ENCODE measurements at regions not wholly inside any gene's neighbourhood (a gene's known extent, or its start where the extent isn't known, plus 50 kb on each side); places are given as distances from the start of the nearest gene placed in this dataset.

DNA sequence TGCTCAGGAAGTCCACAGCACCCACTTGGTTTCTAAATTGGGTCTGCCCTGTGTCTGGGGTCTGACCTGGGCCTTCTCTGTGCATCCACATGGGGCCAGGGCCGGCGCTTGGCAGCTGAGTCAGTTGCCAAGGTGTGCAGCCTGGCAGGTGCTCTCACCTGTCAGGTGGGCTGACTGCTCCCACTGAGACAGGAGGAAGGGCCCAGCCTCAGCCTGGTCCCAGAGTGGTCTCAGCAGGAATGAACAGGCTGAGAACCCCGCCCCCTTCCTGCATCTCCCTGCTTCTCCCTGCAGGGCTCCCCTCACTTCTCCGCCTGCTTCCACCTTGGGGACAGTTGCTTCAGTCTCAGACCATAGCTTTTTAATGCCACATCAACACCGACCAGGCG is 60.5 kb downstream of the BARX1 start:
- TF ChIP-seq, protein P1, sequence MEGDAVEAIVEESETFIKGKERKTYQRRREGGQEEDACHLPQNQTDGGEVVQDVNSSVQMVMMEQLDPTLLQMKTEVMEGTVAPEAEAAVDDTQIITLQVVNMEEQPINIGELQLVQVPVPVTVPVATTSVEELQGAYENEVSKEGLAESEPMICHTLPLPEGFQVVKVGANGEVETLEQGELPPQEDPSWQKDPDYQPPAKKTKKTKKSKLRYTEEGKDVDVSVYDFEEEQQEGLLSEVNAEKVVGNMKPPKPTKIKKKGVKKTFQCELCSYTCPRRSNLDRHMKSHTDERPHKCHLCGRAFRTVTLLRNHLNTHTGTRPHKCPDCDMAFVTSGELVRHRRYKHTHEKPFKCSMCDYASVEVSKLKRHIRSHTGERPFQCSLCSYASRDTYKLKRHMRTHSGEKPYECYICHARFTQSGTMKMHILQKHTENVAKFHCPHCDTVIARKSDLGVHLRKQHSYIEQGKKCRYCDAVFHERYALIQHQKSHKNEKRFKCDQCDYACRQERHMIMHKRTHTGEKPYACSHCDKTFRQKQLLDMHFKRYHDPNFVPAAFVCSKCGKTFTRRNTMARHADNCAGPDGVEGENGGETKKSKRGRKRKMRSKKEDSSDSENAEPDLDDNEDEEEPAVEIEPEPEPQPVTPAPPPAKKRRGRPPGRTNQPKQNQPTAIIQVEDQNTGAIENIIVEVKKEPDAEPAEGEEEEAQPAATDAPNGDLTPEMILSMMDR (IDR thresholded peaks at IDR 0.05) = no peak
- no peak for TF ChIP-seq POLR2AphosphoS5 (IDR thresholded peaks at IDR 0.05)

Measured in gastroesophageal sphincter (tissue), 3 donors.